Lower leg skin (tissue), 3 donors: ENCODE measurements at regions not wholly inside any gene's neighbourhood (a gene's known extent, or its start where the extent isn't known, plus 50 kb on each side); places are given as distances from the start of the nearest gene placed in this dataset.

Experiments used
- POLR2A ChIP-seq, 2 donors: fragments of 450-650 bp; IDR thresholded peaks; one replicate each; pipeline ENCODE4 v1.6.1; 2016 to 2017; ENCODE audit warnings: antibody characterized with exemption in 2 of 2, mild to moderate bottlenecking in 1 of 2, moderate library complexity in 1 of 2
- TF ChIP-seq, protein P1 (sequence below), 3 donors: fragments of 450-650 bp; IDR thresholded peaks; one replicate each; pipeline ENCODE4 v1.5.1; 2016; ENCODE audit warnings: antibody characterized with exemption in 3 of 3, mild to moderate bottlenecking in 3 of 3, moderate library complexity in 2 of 3

- TF ChIP-seq, protein P1, sequence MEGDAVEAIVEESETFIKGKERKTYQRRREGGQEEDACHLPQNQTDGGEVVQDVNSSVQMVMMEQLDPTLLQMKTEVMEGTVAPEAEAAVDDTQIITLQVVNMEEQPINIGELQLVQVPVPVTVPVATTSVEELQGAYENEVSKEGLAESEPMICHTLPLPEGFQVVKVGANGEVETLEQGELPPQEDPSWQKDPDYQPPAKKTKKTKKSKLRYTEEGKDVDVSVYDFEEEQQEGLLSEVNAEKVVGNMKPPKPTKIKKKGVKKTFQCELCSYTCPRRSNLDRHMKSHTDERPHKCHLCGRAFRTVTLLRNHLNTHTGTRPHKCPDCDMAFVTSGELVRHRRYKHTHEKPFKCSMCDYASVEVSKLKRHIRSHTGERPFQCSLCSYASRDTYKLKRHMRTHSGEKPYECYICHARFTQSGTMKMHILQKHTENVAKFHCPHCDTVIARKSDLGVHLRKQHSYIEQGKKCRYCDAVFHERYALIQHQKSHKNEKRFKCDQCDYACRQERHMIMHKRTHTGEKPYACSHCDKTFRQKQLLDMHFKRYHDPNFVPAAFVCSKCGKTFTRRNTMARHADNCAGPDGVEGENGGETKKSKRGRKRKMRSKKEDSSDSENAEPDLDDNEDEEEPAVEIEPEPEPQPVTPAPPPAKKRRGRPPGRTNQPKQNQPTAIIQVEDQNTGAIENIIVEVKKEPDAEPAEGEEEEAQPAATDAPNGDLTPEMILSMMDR (IDR thresholded peaks at IDR 0.05) = no peak
- no peak for TF ChIP-seq POLR2A (IDR thresholded peaks at IDR 0.05)
Observed at GRCh38 chr4:1500966-1501753, 94.9 kb upstream of the NKX1-1 start.
